Keratinocyte (primary cell): ENCODE measurements at regions not wholly inside any gene's neighbourhood (a gene's known extent, or its start where the extent isn't known, plus 50 kb on each side); places are given as distances from the start of the nearest gene placed in this dataset.

Source experiments
- DNase-seq: peaks from one replicate; pipeline ENCODE4 v3.0.0-alpha.2; 2011; ENCODE audit warnings: low read depth, missing footprints, low spot score
- FAIRE-seq: peaks from 2 replicates; lab custom pipeline; 2011; peaks lifted over from hg19 to GRCh38; lab: Jason Lieb, UNC
- H2AFZ ChIP-seq: 2 replicates; pipeline ENCODE4 v1.6.0; 2012; ENCODE audit warnings: low read length, control low read depth, inconsistent platforms; ENCODE audit not compliant: control insufficient read depth
- H3K27ac ChIP-seq: 2 replicates; pipeline ENCODE4 v1.5.1; 2011; ENCODE audit warnings: low read length; ENCODE audit not compliant: control insufficient read depth, insufficient read depth
- H3K27me3 ChIP-seq: 3 replicates; pipeline ENCODE4 v1.6.0; 2011; ENCODE audit warnings: low read length; ENCODE audit not compliant: control insufficient read depth, insufficient read depth; ENCODE audit errors: extremely low read depth
- H3K36me3 ChIP-seq, 2 experiments: 2 replicates in 1 of 2; 3 replicates in 1 of 2; pipeline ENCODE4 v1.5.1; 2011; ENCODE audit warnings: low read length in 2 of 2, mild to moderate bottlenecking in 1 of 2; ENCODE audit not compliant: control insufficient read depth in 2 of 2, insufficient read depth in 2 of 2; ENCODE audit errors: extremely low read depth in 1 of 2
- H3K4me1 ChIP-seq: 3 replicates; pipeline ENCODE4 v1.5.1; 2011; ENCODE audit warnings: low read length; ENCODE audit not compliant: control insufficient read depth, insufficient read depth; ENCODE audit errors: extremely low read depth
- H3K4me2 ChIP-seq: 3 replicates; pipeline ENCODE4 v1.6.0; 2011; ENCODE audit warnings: low read depth, low read length; ENCODE audit not compliant: control insufficient read depth, insufficient read depth; ENCODE audit errors: extremely low read depth
- H3K4me3 ChIP-seq, 3 experiments: fragments of 200-600 bp in 1 of 3; sonication (generic) in 1 of 3; 2 replicates in 2 of 3; 3 replicates in 1 of 3; pipeline ENCODE4 v1.5.1; 2011 to 2016; ENCODE audit warnings: low read length in 3 of 3, mild to moderate bottlenecking in 3 of 3, control low read depth in 2 of 3, inconsistent platforms in 1 of 3, low read depth in 1 of 3, mixed read lengths in 1 of 3, mixed run types in 1 of 3, moderate library complexity in 1 of 3; ENCODE audit not compliant: control insufficient read depth in 2 of 3, insufficient read depth in 2 of 3; ENCODE audit errors: extremely low read depth in 1 of 3
- H3K79me2 ChIP-seq: 2 replicates; pipeline ENCODE4 v1.6.0; 2012; ENCODE audit warnings: low read length; ENCODE audit not compliant: control insufficient read depth, insufficient read depth
- H3K9ac ChIP-seq: 3 replicates; pipeline ENCODE4 v1.6.0; 2011; ENCODE audit warnings: low read length; ENCODE audit not compliant: control insufficient read depth, insufficient read depth; ENCODE audit errors: extremely low read depth
- H3K9me1 ChIP-seq: 3 replicates; pipeline ENCODE4 v1.6.0; 2011; ENCODE audit warnings: low read length; ENCODE audit not compliant: control insufficient read depth, insufficient read depth; ENCODE audit errors: extremely low read depth
- H3K9me3 ChIP-seq: 2 replicates; pipeline ENCODE4 v1.5.1; 2012; ENCODE audit warnings: low read depth, low read length; ENCODE audit not compliant: control insufficient read depth
- H4K20me1 ChIP-seq: 3 replicates; pipeline ENCODE4 v1.6.0; 2011; ENCODE audit warnings: low read length; ENCODE audit not compliant: control insufficient read depth, insufficient read depth; ENCODE audit errors: extremely low read depth
- EZH2 ChIP-seq: IDR thresholded peaks from one replicate; pipeline ENCODE4 v1.6.1; 2012; ENCODE audit warnings: inconsistent platforms, mild to moderate bottlenecking, low read length, moderate library complexity
- dilution Hi-C: fragments of 300-500 bp; cut with MboI; formaldehyde crosslinking; loops from one replicate; pipeline ENCODE4 v1.7.0; 2020; ENCODE audit warnings: low sequenced_read_pairs; ENCODE audit not compliant: extremely low pct_ligation_motif_present
- TF ChIP-seq, protein P1 (sequence below), 3 experiments: IDR thresholded peaks in 1 of 3; conservative IDR thresholded peaks in 1 of 3; optimal IDR thresholded peaks in 1 of 3; 2 replicates in 2 of 3; 3 replicates in 1 of 3; pipeline versions ENCODE3 to v1.5.1; 2011; ENCODE audit warnings: low read length in 3 of 3, mild to moderate bottlenecking in 3 of 3, moderate library complexity in 2 of 3, control low read depth in 1 of 3, inconsistent platforms in 1 of 3; ENCODE audit not compliant: insufficient read depth in 2 of 3; ENCODE audit errors: extremely low read depth in 1 of 3

DNA sequence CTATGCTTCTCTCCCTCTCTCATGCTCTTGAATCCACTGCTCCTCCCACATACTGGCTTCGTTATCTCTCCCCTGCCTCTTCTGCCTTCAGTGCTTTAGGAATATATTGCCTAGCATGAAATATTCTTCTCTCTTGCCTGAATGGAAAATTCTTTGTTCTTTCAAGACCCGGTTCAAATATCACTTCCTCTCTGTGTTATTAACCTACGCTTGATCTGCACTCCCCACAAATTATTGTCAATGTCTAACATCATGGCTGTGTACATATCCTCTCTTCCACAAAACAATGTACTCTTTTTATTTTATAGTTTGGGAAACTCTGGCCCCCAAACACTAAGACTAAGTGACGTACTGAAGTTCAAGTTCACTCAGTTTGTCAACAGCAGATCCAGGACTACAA is 211.0 kb downstream of the SEC61B start:
- Histone ChIP-seq H2AFZ (no peak overlapping the region), H3K4me1 (peaks cover 24% of the 10 kb centered on the region), H3K4me3 (no peak overlapping the region), H3K27me3 (no peaks in the 10 kb centered on the region), H3K27ac (peak overlapping the region; percentile 10), H3K79me2 (no peaks in the 10 kb centered on the region), H4K20me1 (no peaks in the 10 kb centered on the region), H3K9me1 (no peaks in the 10 kb centered on the region), H3K4me2 (peak overlapping the region; percentile 56), H3K9ac (no peak overlapping the region), H3K9me3 (no peaks in the 10 kb centered on the region), H3K36me3 (no peaks in the 10 kb centered on the region)
- DNase-seq: no peak
- TF ChIP-seq EZH2: no peak
- TF ChIP-seq, protein P1, sequence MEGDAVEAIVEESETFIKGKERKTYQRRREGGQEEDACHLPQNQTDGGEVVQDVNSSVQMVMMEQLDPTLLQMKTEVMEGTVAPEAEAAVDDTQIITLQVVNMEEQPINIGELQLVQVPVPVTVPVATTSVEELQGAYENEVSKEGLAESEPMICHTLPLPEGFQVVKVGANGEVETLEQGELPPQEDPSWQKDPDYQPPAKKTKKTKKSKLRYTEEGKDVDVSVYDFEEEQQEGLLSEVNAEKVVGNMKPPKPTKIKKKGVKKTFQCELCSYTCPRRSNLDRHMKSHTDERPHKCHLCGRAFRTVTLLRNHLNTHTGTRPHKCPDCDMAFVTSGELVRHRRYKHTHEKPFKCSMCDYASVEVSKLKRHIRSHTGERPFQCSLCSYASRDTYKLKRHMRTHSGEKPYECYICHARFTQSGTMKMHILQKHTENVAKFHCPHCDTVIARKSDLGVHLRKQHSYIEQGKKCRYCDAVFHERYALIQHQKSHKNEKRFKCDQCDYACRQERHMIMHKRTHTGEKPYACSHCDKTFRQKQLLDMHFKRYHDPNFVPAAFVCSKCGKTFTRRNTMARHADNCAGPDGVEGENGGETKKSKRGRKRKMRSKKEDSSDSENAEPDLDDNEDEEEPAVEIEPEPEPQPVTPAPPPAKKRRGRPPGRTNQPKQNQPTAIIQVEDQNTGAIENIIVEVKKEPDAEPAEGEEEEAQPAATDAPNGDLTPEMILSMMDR (optimal IDR thresholded peaks at IDR 0.05 in 1 of 3, IDR thresholded peaks at IDR 0.05 in 1 of 3, conservative IDR thresholded peaks at IDR 0.05 in 1 of 3; ENCODE audit: extremely low read depth in 1 of 3, insufficient read depth in 2 of 3, low read length in 3 of 3): no peak
- FAIRE-seq: no peak
- dilution Hi-C loops: no loop called here

- Histone ChIP-seq H3K9ac (no peak overlapping the region), H3K4me3 (no peak overlapping the region), H3K27ac (peak overlapping the region; percentile 34), H3K9me1 (no peaks in the 10 kb centered on the region), H3K9me3 (no peaks in the 10 kb centered on the region), H3K36me3 (no peaks in the 10 kb centered on the region), H3K4me2 (peak overlapping the region; percentile 56), H4K20me1 (no peaks in the 10 kb centered on the region), H3K4me1 (peaks cover 28% of the 10 kb centered on the region), H3K79me2 (no peaks in the 10 kb centered on the region), H2AFZ (no peak overlapping the region), H3K27me3 (no peaks in the 10 kb centered on the region)
- TF ChIP-seq, protein P1 (optimal IDR thresholded peaks at IDR 0.05 in 1 of 3, IDR thresholded peaks at IDR 0.05 in 1 of 3, conservative IDR thresholded peaks at IDR 0.05 in 1 of 3; ENCODE audit: extremely low read depth in 1 of 3, insufficient read depth in 2 of 3, low read length in 3 of 3): no peak
- TF ChIP-seq EZH2: no peak
- dilution Hi-C loops: no loop called here
- FAIRE-seq: peak; percentile 83
- DNase-seq: peak; percentile 54
These were observed 211.5 kb downstream of the SEC61B start for GRCh38 chr9:99433555-99433954.
